Suprapubic skin (tissue), 3 donors: ENCODE measurements at regions not wholly inside any gene's neighbourhood (a gene's known extent, or its start where the extent isn't known, plus 50 kb on each side); places are given as distances from the start of the nearest gene placed in this dataset.

Experiments
- POLR2AphosphoS5 ChIP-seq, 3 donors: sonication (generic); formaldehyde crosslinking; IDR thresholded peaks; one replicate each; pipeline ENCODE4 v1.6.1; 2017; ENCODE audit warnings: antibody characterized with exemption in 3 of 3
- TF ChIP-seq, protein P1 (sequence below), 2 donors: fragments of 200-600 bp in 1 of 2; fragments of 450-650 bp in 1 of 2; sonication (generic) in 1 of 2; IDR thresholded peaks; one replicate each; pipeline ENCODE4 v1.5.1; 2016 to 2019; ENCODE audit warnings: antibody characterized with exemption in 2 of 2, mild to moderate bottlenecking in 1 of 2, moderate library complexity in 1 of 2

DNA sequence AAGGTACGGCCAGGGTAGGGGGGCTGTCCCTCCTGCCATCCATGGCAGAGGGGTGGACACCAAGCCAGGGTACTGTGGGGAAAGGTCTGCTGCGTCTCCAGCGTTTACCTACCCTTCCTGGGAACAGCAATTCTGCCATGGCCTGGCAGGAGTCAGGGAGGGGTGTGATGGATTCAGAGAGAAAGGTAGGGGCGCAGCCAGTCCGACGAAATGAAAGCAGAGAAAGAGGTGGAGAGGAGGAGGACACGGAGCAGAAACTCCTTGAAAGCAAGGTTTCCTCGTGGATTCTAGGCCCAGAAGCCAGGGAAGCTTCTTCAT is 182.9 kb downstream of the ZFP36L2 start:
- no peak for TF ChIP-seq POLR2AphosphoS5 (IDR thresholded peaks at IDR 0.05)
- TF ChIP-seq, protein P1, sequence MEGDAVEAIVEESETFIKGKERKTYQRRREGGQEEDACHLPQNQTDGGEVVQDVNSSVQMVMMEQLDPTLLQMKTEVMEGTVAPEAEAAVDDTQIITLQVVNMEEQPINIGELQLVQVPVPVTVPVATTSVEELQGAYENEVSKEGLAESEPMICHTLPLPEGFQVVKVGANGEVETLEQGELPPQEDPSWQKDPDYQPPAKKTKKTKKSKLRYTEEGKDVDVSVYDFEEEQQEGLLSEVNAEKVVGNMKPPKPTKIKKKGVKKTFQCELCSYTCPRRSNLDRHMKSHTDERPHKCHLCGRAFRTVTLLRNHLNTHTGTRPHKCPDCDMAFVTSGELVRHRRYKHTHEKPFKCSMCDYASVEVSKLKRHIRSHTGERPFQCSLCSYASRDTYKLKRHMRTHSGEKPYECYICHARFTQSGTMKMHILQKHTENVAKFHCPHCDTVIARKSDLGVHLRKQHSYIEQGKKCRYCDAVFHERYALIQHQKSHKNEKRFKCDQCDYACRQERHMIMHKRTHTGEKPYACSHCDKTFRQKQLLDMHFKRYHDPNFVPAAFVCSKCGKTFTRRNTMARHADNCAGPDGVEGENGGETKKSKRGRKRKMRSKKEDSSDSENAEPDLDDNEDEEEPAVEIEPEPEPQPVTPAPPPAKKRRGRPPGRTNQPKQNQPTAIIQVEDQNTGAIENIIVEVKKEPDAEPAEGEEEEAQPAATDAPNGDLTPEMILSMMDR (IDR thresholded peaks at IDR 0.05) = no peak
